ENCODE measurements at regions not wholly inside any gene's neighbourhood (a gene's known extent, or its start where the extent isn't known, plus 50 kb on each side); places are given as distances from the start of the nearest gene placed in this dataset.

GRCh38 chr20:52751571-52751970 is 220.6 kb upstream of the TSHZ2 start:
- no peak overlapping the region for H3K9ac ChIP-seq (ENCODE audit: low read length)
- POLR2A ChIA-PET: no interaction called here
- TF ChIP-seq CEBPB (IDR thresholded peaks at IDR 0.05; ENCODE audit: low read depth): no peak
- TF ChIP-seq CBX3 (IDR thresholded peaks at IDR 0.05; ENCODE audit: low read depth): no peak
- TF ChIP-seq, protein P1, sequence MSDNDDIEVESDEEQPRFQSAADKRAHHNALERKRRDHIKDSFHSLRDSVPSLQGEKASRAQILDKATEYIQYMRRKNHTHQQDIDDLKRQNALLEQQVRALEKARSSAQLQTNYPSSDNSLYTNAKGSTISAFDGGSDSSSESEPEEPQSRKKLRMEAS (IDR thresholded peaks at IDR 0.05): no peak
- TF ChIP-seq ELF1 (IDR thresholded peaks at IDR 0.05; ENCODE audit: borderline replicate concordance, low read depth): no peak
- no peak for TF ChIP-seq POLR2A (IDR thresholded peaks at IDR 0.05; ENCODE audit: borderline replicate concordance, extremely low read depth, insufficient read depth, insufficient read length)
- TF ChIP-seq ZNF274 (IDR thresholded peaks at IDR 0.05; ENCODE audit: low read depth, low read length): no peak
- TF ChIP-seq SIN3A (IDR thresholded peaks at IDR 0.05; ENCODE audit: low read depth): no peak
- no peak for TF ChIP-seq REST (IDR thresholded peaks at IDR 0.05; ENCODE audit: low read depth)
- no peak for TF ChIP-seq EZH2 (IDR thresholded peaks at IDR 0.05)
- TF ChIP-seq, protein P2, sequence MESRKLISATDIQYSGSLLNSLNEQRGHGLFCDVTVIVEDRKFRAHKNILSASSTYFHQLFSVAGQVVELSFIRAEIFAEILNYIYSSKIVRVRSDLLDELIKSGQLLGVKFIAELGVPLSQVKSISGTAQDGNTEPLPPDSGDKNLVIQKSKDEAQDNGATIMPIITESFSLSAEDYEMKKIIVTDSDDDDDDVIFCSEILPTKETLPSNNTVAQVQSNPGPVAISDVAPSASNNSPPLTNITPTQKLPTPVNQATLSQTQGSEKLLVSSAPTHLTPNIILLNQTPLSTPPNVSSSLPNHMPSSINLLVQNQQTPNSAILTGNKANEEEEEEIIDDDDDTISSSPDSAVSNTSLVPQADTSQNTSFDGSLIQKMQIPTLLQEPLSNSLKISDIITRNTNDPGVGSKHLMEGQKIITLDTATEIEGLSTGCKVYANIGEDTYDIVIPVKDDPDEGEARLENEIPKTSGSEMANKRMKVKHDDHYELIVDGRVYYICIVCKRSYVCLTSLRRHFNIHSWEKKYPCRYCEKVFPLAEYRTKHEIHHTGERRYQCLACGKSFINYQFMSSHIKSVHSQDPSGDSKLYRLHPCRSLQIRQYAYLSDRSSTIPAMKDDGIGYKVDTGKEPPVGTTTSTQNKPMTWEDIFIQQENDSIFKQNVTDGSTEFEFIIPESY (IDR thresholded peaks at IDR 0.05; ENCODE audit: extremely low read depth, insufficient replicate concordance, low read length): no peak
- no peak for TF ChIP-seq SRF (IDR thresholded peaks at IDR 0.05; ENCODE audit: low read depth)
- TF ChIP-seq TCF7L2 (IDR thresholded peaks at IDR 0.05; ENCODE audit: borderline replicate concordance, extremely low read depth, insufficient read depth, insufficient read length): no peak
- TF ChIP-seq SP1 (IDR thresholded peaks at IDR 0.05; ENCODE audit: low read depth): no peak
- TF ChIP-seq JUND (IDR thresholded peaks at IDR 0.05): no peak
- no peak for TF ChIP-seq FOSL1 (IDR thresholded peaks at IDR 0.05; ENCODE audit: low read depth)
- TF ChIP-seq, protein P3, sequence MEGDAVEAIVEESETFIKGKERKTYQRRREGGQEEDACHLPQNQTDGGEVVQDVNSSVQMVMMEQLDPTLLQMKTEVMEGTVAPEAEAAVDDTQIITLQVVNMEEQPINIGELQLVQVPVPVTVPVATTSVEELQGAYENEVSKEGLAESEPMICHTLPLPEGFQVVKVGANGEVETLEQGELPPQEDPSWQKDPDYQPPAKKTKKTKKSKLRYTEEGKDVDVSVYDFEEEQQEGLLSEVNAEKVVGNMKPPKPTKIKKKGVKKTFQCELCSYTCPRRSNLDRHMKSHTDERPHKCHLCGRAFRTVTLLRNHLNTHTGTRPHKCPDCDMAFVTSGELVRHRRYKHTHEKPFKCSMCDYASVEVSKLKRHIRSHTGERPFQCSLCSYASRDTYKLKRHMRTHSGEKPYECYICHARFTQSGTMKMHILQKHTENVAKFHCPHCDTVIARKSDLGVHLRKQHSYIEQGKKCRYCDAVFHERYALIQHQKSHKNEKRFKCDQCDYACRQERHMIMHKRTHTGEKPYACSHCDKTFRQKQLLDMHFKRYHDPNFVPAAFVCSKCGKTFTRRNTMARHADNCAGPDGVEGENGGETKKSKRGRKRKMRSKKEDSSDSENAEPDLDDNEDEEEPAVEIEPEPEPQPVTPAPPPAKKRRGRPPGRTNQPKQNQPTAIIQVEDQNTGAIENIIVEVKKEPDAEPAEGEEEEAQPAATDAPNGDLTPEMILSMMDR (IDR thresholded peaks at IDR 0.05 in 2 of 3, conservative IDR thresholded peaks at IDR 0.05 in 1 of 3; ENCODE audit: borderline replicate concordance in 1 of 3, insufficient read depth in 1 of 3, low read depth in 2 of 3, low read length in 2 of 3): no peak
- TF ChIP-seq YY1 (IDR thresholded peaks at IDR 0.05; ENCODE audit: extremely low read depth, insufficient replicate concordance, low read depth, low read length): no peak
- TF ChIP-seq, protein P4, sequence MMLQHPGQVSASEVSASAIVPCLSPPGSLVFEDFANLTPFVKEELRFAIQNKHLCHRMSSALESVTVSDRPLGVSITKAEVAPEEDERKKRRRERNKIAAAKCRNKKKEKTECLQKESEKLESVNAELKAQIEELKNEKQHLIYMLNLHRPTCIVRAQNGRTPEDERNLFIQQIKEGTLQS (IDR thresholded peaks at IDR 0.05): no peak
- no peak for TF ChIP-seq EZH2phosphoT487 (IDR thresholded peaks at IDR 0.05; ENCODE audit: borderline replicate concordance)
- intact Hi-C loops (cut with micrococcal nuclease): no loop called here
- BruUV-seq (replicated peaks): no TSS peak
- no peaks in the 10 kb centered on the region for H3K27me3 ChIP-seq (ENCODE audit: insufficient read depth, low read length)
- DNase-seq (ENCODE audit: low read depth, low spot score) (no peak), ATAC-seq (no peak)
- no peaks in the 10 kb centered on the region for H3K36me3 ChIP-seq (ENCODE audit: control insufficient read depth in 1 of 2, insufficient read depth in 2 of 2, low read length in 2 of 2)
- no peak overlapping the region for H2AFZ ChIP-seq (ENCODE audit: low read depth, low read length, poor library complexity, severe bottlenecking)
- no peaks in the 10 kb centered on the region for H3K4me1 ChIP-seq (ENCODE audit: control insufficient read depth in 1 of 2, insufficient read depth in 2 of 2, low read length in 2 of 2)
- H3K27ac ChIP-seq (ENCODE audit: low read depth, low read length): no peak overlapping the region
- no peaks in the 10 kb centered on the region for H3K79me2 ChIP-seq (ENCODE audit: insufficient read depth, low read length)
- no peaks in the 10 kb centered on the region for H3K9me2 ChIP-seq (ENCODE audit: insufficient read depth)
- H3K4me2 ChIP-seq (ENCODE audit: low read length): no peak overlapping the region
- CTCF ChIA-PET: no interaction called here
- RAD21 ChIA-PET (ENCODE audit: low non-redundant PET in 1 of 2, low total read pairs in 2 of 2, uncharacterized antibody in 2 of 2, unreplicated experiment in 2 of 2): no interaction called here
- H4K20me1 ChIP-seq (ENCODE audit: insufficient read depth): no peaks in the 10 kb centered on the region
- peaks cover 0 to 11% of the 10 kb centered on the region in 2 experiments; a peak in 2 of 4 replicates for H3K9me3 ChIP-seq (ENCODE audit: control insufficient read depth in 1 of 2, insufficient read depth in 1 of 2, low read depth in 1 of 2, low read length in 2 of 2)
- no peak overlapping the region for H3K4me3 ChIP-seq (replicated peaks in 1 of 2; ENCODE audit: low read depth in 1 of 2, low read length in 2 of 2)

Measured in HCT116 (cell line).